ENCODE measurements at regions not wholly inside any gene's neighbourhood (a gene's known extent, or its start where the extent isn't known, plus 50 kb on each side); places are given as distances from the start of the nearest gene placed in this dataset.

- TF ChIP-seq CTCF (conservative IDR thresholded peaks at IDR 0.05; ENCODE audit: low read length) (no peak), EZH2phosphoT487 (IDR thresholded peaks at IDR 0.05; ENCODE audit: borderline replicate concordance, low read depth, low read length) (no peak)
Observed at GRCh38 chr2:41182961-41183360, 731.1 kb upstream of the SLC8A1 start.
